Heart left ventricle (tissue), 16 donors: ENCODE measurements at regions not wholly inside any gene's neighbourhood (a gene's known extent, or its start where the extent isn't known, plus 50 kb on each side); places are given as distances from the start of the nearest gene placed in this dataset.

Experiments
- ATAC-seq, 4 donors: fragments of 200-7000 bp; cut with Tn5 transposase; one replicate each; pipeline ENCODE4 v1.9.1; 2020 to 2022; ENCODE audit warnings: moderate library complexity in 4 of 4, mild to moderate bottlenecking in 3 of 4, moderate number of reproducible peaks in 1 of 4
- DNase-seq, 5 donors: peaks; one replicate each; pipeline ENCODE4 v3.0.0-alpha.2; 2020
- H3K27ac ChIP-seq, 12 donors: fragments of 200-600 bp; sonication (generic) in 4 of 12; one replicate each; pipeline versions ENCODE4 v1.5.0 to v1.8.0; 2016 to 2022; ENCODE audit warnings: mild to moderate bottlenecking in 2 of 12
- H3K27me3 ChIP-seq, 9 donors: fragments of 200-600 bp; sonication (generic) in 2 of 9; one replicate each; pipeline versions ENCODE4 v1.5.1 to v1.8.0; 2016 to 2022; ENCODE audit warnings: mild to moderate bottlenecking in 3 of 9
- H3K36me3 ChIP-seq, 9 donors: fragments of 200-600 bp; sonication (generic) in 2 of 9; one replicate each; pipeline versions ENCODE4 v1.5.0 to v1.8.0; 2018 to 2022; ENCODE audit warnings: mild to moderate bottlenecking in 2 of 9
- H3K4me1 ChIP-seq, 12 donors: fragments of 200-600 bp; sonication (generic) in 4 of 12; one replicate each; pipeline versions ENCODE4 v1.5.0 to v1.8.0; 2016 to 2022; ENCODE audit warnings: mild to moderate bottlenecking in 3 of 12
- H3K4me3 ChIP-seq, 12 donors: fragments of 200-600 bp; sonication (generic) in 4 of 12; one replicate each; pipeline versions ENCODE4 v1.5.0 to v1.8.0; 2017 to 2022; ENCODE audit warnings: mild to moderate bottlenecking in 9 of 12, moderate library complexity in 4 of 12
- H3K9me3 ChIP-seq, 12 donors: fragments of 200-600 bp; sonication (generic) in 4 of 12; one replicate each; pipeline versions ENCODE4 v1.5.0 to v1.8.0; 2016 to 2022; ENCODE audit warnings: mild to moderate bottlenecking in 1 of 12
- POLR2A ChIP-seq, 2 donors: fragments of 450-650 bp; IDR thresholded peaks; one replicate each; pipeline ENCODE4 v1.6.1; 2017; ENCODE audit warnings: antibody characterized with exemption in 2 of 2, mild to moderate bottlenecking in 2 of 2, moderate library complexity in 2 of 2
- WGBS, 4 donors: extraction: QIAGEN DNeasy Blood & Tissue Kit in 2 of 4; methylation state at CpG; one replicate each; pipeline versions ENCODE4 v1.1.5 to v1.1.7; 2013 to 2018; 5-methylcytosine and 5-hydroxymethylcytosine counted together
- intact Hi-C, 10 donors: fragments of 100-400 bp; cut with DNase I; formaldehyde crosslinking; loops; one replicate each; pipeline versions ENCODE4 v1.11.1 to v1.14.2; 2022
- TF ChIP-seq, protein P1 (sequence below), 12 donors: fragments of 200-600 bp; sonication (generic) in 4 of 12; IDR thresholded peaks; one replicate each; pipeline versions ENCODE4 v1.5.0 to v1.8.0; 2018 to 2022; ENCODE audit warnings: antibody characterized with exemption in 12 of 12, mild to moderate bottlenecking in 5 of 12
- donor health status: ischemic (EF 13 %, LVEDD 7.1; RV severe dilation, severe dysfunction).
- donor health status: healthy with polysubstance abuse.
- donor health status: DM: no; HTN: yes; CAD: no.
- donor health status: DM: no; HTN: no; CAD: no.
- donor health status: ischemic (EF 25% LVEDD 6.9; RV normal size, moderate dysfunction).
- donor health status: ischemic (EF 25% LVEDD 5.7; RV mildly dilated, moderate dysfunction).
- donor health status: healthy.
- donor health status: DM: yes; HTN: yes; CAD: no.
- donor health status: ischemic (EF 35%, LVEDD 5.7; RV mildly dilated, moderate dysfunction).
- donor health status: nonischemic (EF 11% LVEDD 7.7; RV severe dilation, severe dysfunction).
- donor health status: DM: yes; HTN: yes; CAD: no.
- donor health status: PGD.
- donor health status: ischemic (EF 29% LVEDD 5.4; RV normal size, mild dysfunction).
- donor health status: nonischemic (EF 23%, LVEDD 6.1; RV moderate dilation, normal function).

DNA sequence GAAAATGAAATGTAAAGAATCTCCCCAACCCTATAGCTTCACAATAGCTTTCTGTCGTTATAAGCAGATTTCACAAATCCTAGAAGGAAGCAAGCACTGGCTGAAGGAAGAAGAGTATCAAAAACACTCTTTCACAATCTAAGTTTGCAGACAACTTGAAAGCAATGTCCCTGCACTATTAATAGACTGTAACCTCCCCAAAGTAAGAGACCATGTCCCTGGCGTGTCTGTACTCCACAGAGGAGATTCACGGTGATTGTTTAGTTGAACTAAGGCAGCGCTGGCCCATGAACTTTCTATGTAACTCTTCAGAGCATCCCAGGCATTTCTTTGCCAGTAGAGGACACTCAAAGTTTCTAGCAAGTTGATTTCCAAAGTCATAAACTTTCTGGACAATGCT is 128.0 kb upstream of the HNRNPA3 start:
- Histone ChIP-seq H3K27ac (no peak overlapping the region), H3K9me3 (no peaks in the 10 kb centered on the region), H3K4me3 (no peak overlapping the region), H3K36me3 (no peaks in the 10 kb centered on the region), H3K4me1 (no peaks in the 10 kb centered on the region), H3K27me3 (peaks cover 0 to 5% (median 0%) of the 10 kb centered on the region in 9 donors)
- TF ChIP-seq, protein P1, sequence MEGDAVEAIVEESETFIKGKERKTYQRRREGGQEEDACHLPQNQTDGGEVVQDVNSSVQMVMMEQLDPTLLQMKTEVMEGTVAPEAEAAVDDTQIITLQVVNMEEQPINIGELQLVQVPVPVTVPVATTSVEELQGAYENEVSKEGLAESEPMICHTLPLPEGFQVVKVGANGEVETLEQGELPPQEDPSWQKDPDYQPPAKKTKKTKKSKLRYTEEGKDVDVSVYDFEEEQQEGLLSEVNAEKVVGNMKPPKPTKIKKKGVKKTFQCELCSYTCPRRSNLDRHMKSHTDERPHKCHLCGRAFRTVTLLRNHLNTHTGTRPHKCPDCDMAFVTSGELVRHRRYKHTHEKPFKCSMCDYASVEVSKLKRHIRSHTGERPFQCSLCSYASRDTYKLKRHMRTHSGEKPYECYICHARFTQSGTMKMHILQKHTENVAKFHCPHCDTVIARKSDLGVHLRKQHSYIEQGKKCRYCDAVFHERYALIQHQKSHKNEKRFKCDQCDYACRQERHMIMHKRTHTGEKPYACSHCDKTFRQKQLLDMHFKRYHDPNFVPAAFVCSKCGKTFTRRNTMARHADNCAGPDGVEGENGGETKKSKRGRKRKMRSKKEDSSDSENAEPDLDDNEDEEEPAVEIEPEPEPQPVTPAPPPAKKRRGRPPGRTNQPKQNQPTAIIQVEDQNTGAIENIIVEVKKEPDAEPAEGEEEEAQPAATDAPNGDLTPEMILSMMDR (IDR thresholded peaks at IDR 0.05): no peak
- TF ChIP-seq POLR2A (IDR thresholded peaks at IDR 0.05): no peak
- intact Hi-C loops: no loop called here
- DNase-seq (no peak), ATAC-seq (peak in 1 of 4 donors; percentile 55)
- 40 to 55% (median 46%) methylated on average over 4 of the region's 4 CpGs for WGBS, 4 donors

DNA sequence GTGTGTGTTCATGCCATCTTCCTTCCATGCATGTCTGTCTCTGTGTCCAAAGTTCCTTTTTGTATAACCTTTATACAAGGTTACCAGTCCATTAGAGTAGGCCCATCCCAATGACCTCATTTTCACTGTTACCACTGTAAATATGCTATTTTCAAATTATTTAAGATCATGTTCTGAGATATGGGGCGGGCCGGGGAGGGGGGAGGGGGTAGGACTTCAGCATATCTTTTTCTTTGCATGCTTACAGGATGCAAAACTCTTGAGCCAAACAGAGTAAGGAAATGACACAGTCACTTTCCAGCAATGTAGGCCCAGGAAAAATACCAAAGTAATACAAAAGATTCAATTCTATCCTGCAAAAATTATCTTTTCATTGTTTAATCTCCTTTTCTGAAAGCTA is 124.1 kb upstream of the HNRNPA3 start:
- H3K9me3 ChIP-seq: no peaks in the 10 kb centered on the region
- H3K27ac ChIP-seq: no peak overlapping the region
- no peak for DNase-seq
- no peaks in the 10 kb centered on the region for H3K4me1 ChIP-seq
- peaks cover 0 to 6% (median 0%) of the 10 kb centered on the region in 9 donors for H3K27me3 ChIP-seq
- H3K36me3 ChIP-seq: no peaks in the 10 kb centered on the region
- no peak for ATAC-seq
- no peak for TF ChIP-seq POLR2A (IDR thresholded peaks at IDR 0.05)
- TF ChIP-seq, protein P1 (IDR thresholded peaks at IDR 0.05): no peak
- 41 to 69% (median 48%) methylated on average over 2 of the region's 2 CpGs for WGBS, 4 donors
- H3K4me3 ChIP-seq: no peak overlapping the region
- intact Hi-C loops: no loop called here

DNA sequence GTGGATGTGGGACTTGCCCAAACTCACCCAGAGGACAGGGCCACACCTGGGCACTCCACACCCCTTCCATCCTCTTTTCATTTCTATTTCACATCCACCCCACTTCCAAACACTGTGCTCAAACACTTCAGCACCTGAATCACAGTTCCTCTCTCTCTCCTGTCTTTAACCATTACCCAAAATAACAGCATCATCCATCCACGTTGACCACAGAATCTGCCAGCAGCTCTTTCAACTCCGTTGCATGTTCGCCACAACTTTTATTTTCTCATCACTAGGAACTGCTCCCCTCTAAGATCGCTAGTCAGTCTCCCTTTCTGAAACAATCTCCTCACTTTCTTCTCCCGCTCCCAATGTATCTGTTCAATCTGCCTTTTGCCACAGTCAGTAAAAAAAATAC is 121.6 kb upstream of the HNRNPA3 start:
- DNase-seq (no peak), ATAC-seq (no peak)
- no peaks in the 10 kb centered on the region for H3K9me3 ChIP-seq
- 78 to 85% (median 82%) methylated on average over 5 of the region's 5 CpGs for WGBS, 4 donors
- H3K4me1 ChIP-seq: no peaks in the 10 kb centered on the region
- TF ChIP-seq POLR2A (IDR thresholded peaks at IDR 0.05): no peak
- TF ChIP-seq, protein P1 (IDR thresholded peaks at IDR 0.05): no peak
- intact Hi-C loops: no loop called here
- H3K27ac ChIP-seq: no peak overlapping the region
- no peak overlapping the region for H3K4me3 ChIP-seq
- H3K27me3 ChIP-seq: peaks cover 0 to 13% (median 0%) of the 10 kb centered on the region in 9 donors
- H3K36me3 ChIP-seq: no peaks in the 10 kb centered on the region

DNA sequence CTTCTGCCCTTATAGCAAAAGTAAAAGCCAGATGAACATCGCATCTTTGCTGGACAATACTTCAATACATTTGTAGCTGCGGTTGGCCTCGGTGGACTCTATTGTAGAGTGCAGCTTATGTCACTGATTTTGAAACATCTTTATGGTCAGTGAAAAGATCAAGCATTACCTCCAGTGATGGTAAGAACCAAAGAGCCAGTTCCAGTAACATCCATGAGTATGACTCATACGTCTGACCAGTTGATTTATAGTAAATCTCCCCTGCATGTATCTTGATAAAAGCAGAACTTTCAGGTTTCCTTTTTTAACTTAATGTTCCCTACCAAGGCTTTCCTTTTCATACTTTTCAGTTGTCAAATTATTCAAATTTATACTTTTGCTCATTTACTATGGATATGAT is 119.2 kb upstream of the HNRNPA3 start:
- no peak for DNase-seq
- no peak overlapping the region for H3K4me3 ChIP-seq
- ATAC-seq: no peak
- WGBS, 4 donors: 87 to 92% (median 91%) methylated on average over 4 of the region's 4 CpGs
- no peak overlapping the region for H3K27ac ChIP-seq
- H3K4me1 ChIP-seq: no peaks in the 10 kb centered on the region
- H3K27me3 ChIP-seq: peaks cover 0 to 13% (median 0%) of the 10 kb centered on the region in 9 donors
- no peaks in the 10 kb centered on the region for H3K9me3 ChIP-seq
- no peaks in the 10 kb centered on the region for H3K36me3 ChIP-seq
- TF ChIP-seq, protein P1 (IDR thresholded peaks at IDR 0.05): no peak
- TF ChIP-seq POLR2A (IDR thresholded peaks at IDR 0.05): no peak
- intact Hi-C loops: no loop called here
